GM19099 (cell line): ENCODE measurements at regions not wholly inside any gene's neighbourhood (a gene's known extent, or its start where the extent isn't known, plus 50 kb on each side); places are given as distances from the start of the nearest gene placed in this dataset.

ENCODE experiments used
- POLR2A ChIP-seq: IDR thresholded peaks from 3 replicates; pipeline ENCODE4 v1.6.1; 2011; ENCODE audit warnings: low read depth; ENCODE audit not compliant: insufficient read length; ENCODE audit errors: extremely low read depth

GRCh38 chr2:181281206-181281832, 175.9 kb upstream of the ITGA4 start:
- TF ChIP-seq POLR2A: no peak

- no peak for TF ChIP-seq POLR2A
Measured at GRCh38 chr2:181285116-181285515, 172.1 kb upstream of the ITGA4 start.

- TF ChIP-seq POLR2A: no peak
Measured at GRCh38 chr2:181289698-181290097, 167.5 kb upstream of the ITGA4 start.

GRCh38 chr2:181290182-181290581, 167.0 kb upstream of the ITGA4 start:
- TF ChIP-seq POLR2A: no peak

- TF ChIP-seq POLR2A: no peak
Measured at GRCh38 chr2:181294979-181295378, 162.2 kb upstream of the ITGA4 start.

GRCh38 chr2:181300600-181301291, 156.4 kb upstream of the ITGA4 start:
- TF ChIP-seq POLR2A: no peak

- no peak for TF ChIP-seq POLR2A
Measured at GRCh38 chr2:181304011-181304844, 153.0 kb upstream of the ITGA4 start.

GRCh38 chr2:181305301-181306123, 151.7 kb upstream of the ITGA4 start:
- TF ChIP-seq POLR2A: peak; percentile 75

GRCh38 chr2:181306785-181307184, 150.4 kb upstream of the ITGA4 start:
- no peak for TF ChIP-seq POLR2A

- TF ChIP-seq POLR2A: no peak
Measured at GRCh38 chr2:181307203-181307991, 149.8 kb upstream of the ITGA4 start.

- no peak for TF ChIP-seq POLR2A
Measured at GRCh38 chr2:181308766-181309515, 148.2 kb upstream of the ITGA4 start.

GRCh38 chr2:181309586-181309985, 147.6 kb upstream of the ITGA4 start:
- no peak for TF ChIP-seq POLR2A

GRCh38 chr2:181310967-181311366, 146.2 kb upstream of the ITGA4 start:
- no peak for TF ChIP-seq POLR2A

- TF ChIP-seq POLR2A: no peak
Measured at GRCh38 chr2:181311837-181312236, 145.3 kb upstream of the ITGA4 start.

GRCh38 chr2:181312515-181312927, 144.7 kb upstream of the ITGA4 start:
- peak; percentile 60 for TF ChIP-seq POLR2A
